ENCODE measurements at regions not wholly inside any gene's neighbourhood (a gene's known extent, or its start where the extent isn't known, plus 50 kb on each side); places are given as distances from the start of the nearest gene placed in this dataset.

DNA sequence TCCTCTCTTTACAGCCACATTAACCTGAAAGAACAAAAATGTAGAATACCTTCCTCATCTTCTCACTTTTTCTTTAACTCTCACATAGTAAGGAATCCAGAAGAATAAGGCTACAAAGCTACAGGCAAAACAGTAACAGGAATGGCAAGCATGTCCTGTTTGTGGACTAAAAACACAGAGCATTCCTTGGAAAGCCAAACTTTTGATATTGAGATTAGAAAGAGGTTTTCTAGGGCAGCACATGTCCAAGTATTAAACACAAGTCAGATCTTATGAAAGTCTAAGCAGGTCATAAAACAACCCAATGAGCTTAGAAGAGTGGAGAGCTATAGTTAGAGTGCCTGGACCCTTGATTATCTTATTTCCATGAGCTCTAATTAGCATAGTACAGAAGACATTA is 58.2 kb upstream of the FAM9C start:
- no peak overlapping the region for H4K8ac ChIP-seq (ENCODE audit: low read depth, low read length)
- H3K4ac ChIP-seq (ENCODE audit: low read depth, low read length), result no peak overlapping the region
- H2BK120ac ChIP-seq (ENCODE audit: low read depth, low read length), result no peak overlapping the region
- no peak overlapping the region for H3K4me3 ChIP-seq (ENCODE audit: low read length)
- no peak for DNase-seq
- no peaks in the 10 kb centered on the region for H3K79me1 ChIP-seq (ENCODE audit: low read length)
- H3K4me1 ChIP-seq (ENCODE audit: control insufficient read depth, low read depth, low read length), result no peaks in the 10 kb centered on the region
- no peak overlapping the region for H2BK15ac ChIP-seq (replicated peaks; ENCODE audit: low read depth)
- no peak overlapping the region for H2AK5ac ChIP-seq (ENCODE audit: low read length)
- H3K36me3 ChIP-seq (ENCODE audit: control insufficient read depth, insufficient read depth, low read length), result no peaks in the 10 kb centered on the region
- no peak overlapping the region for H3K4me2 ChIP-seq (ENCODE audit: low read length)
- no peak overlapping the region for H3K9ac ChIP-seq (ENCODE audit: low read length)
- no peaks in the 10 kb centered on the region for H3K79me2 ChIP-seq (ENCODE audit: control insufficient read depth, insufficient read depth, low read length)
- no peak overlapping the region for H4K5ac ChIP-seq (ENCODE audit: low read length)
- H3K18ac ChIP-seq (ENCODE audit: low read length), result no peak overlapping the region
- H3K27ac ChIP-seq (ENCODE audit: low read depth, low read length), result no peak overlapping the region
- no peak overlapping the region for H2BK5ac ChIP-seq (ENCODE audit: low read length)
- H3K23ac ChIP-seq (ENCODE audit: low read length), result no peak overlapping the region
- H3K27me3 ChIP-seq (ENCODE audit: insufficient read depth, low read length, poor library complexity), result no peaks in the 10 kb centered on the region
- no peak overlapping the region for H3K56ac ChIP-seq (ENCODE audit: low read length)

DNA sequence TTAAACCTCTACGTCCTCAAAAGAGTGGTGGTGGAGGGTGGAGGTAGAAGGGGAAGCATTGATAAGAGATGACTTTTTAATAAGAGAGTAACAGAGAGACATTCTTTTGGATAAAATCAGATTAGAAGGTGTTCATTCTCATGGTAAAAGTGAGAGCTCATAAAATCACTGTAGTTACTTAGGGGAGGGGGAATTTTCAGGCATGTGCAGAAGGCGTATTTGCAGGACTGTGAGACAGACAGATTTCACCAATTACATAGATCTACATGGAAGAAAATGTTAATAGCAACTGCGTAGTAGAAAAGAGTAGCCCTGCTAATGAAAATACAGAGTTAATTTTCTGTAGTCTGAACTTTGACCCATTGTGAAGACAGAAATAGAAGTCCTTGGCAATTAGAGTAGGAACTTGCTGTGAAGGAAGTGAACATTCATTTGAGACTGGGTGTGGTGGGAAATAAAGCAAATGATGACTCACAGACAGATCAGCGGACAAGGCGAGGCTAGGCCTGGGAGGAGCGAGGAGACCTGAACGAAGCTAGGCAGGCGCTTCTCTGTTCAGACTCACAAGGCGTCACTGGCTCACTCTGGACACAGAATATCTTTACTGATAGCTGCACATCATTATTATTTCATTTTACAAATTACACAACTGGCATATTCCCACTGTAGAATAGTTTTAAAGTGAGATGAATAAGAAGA is 57.2 kb upstream of the FAM9C start:
- Histone ChIP-seq H3K9ac (ENCODE audit: low read length) (no peak overlapping the region), H3K4me1 (ENCODE audit: control insufficient read depth, low read depth, low read length) (no peaks in the 10 kb centered on the region), H3K4ac (ENCODE audit: low read depth, low read length) (no peak overlapping the region), H2BK120ac (ENCODE audit: low read depth, low read length) (no peak overlapping the region), H3K18ac (ENCODE audit: low read length) (no peak overlapping the region), H2BK5ac (ENCODE audit: low read length) (no peak overlapping the region), H3K27ac (ENCODE audit: low read depth, low read length) (no peak overlapping the region), H3K56ac (ENCODE audit: low read length) (no peak overlapping the region), H3K36me3 (ENCODE audit: control insufficient read depth, insufficient read depth, low read length) (no peaks in the 10 kb centered on the region), H3K27me3 (ENCODE audit: insufficient read depth, low read length, poor library complexity) (no peaks in the 10 kb centered on the region), H4K5ac (ENCODE audit: low read length) (no peak overlapping the region), H3K23ac (ENCODE audit: low read length) (no peak overlapping the region), H3K79me2 (ENCODE audit: control insufficient read depth, insufficient read depth, low read length) (no peaks in the 10 kb centered on the region), H3K4me2 (ENCODE audit: low read length) (no peak overlapping the region), H2AK5ac (ENCODE audit: low read length) (no peak overlapping the region), H3K79me1 (ENCODE audit: low read length) (no peaks in the 10 kb centered on the region), H4K8ac (ENCODE audit: low read depth, low read length) (no peak overlapping the region), H2BK15ac (replicated peaks; ENCODE audit: low read depth) (no peak overlapping the region), H3K4me3 (ENCODE audit: low read length) (no peak overlapping the region)
- no peak for DNase-seq
- no CpG with 5 or more reads among the region's 9 CpGs for WGBS (ENCODE audit: extremely low coverage, insufficient coverage, low lambda C conversion rate)

DNA sequence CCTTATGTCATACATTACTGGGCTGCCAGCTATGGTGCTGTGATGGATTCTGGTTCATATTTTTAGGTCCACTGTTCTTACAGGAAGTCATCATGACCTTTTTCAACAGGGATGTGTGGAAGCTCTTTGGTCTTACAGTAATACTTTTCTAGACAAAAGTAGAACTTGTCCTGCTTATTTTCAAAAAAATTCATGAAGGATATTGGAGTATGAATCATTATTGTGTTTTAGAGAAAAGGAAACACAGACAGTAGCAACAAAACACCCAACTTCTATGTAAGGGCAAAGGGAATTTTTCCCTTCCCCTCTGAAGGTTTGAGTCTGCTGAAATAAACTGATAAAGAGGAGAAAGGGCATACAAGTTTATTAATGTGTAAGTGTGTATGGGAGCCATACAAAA is 54.7 kb upstream of the FAM9C start:
- Histone ChIP-seq H4K8ac (ENCODE audit: low read depth, low read length) (no peak overlapping the region), H3K27ac (ENCODE audit: low read depth, low read length) (no peak overlapping the region), H3K56ac (ENCODE audit: low read length) (no peak overlapping the region), H3K79me2 (ENCODE audit: control insufficient read depth, insufficient read depth, low read length) (no peaks in the 10 kb centered on the region), H4K5ac (ENCODE audit: low read length) (no peak overlapping the region), H2BK120ac (ENCODE audit: low read depth, low read length) (no peak overlapping the region), H2BK5ac (ENCODE audit: low read length) (no peak overlapping the region), H3K79me1 (ENCODE audit: low read length) (no peaks in the 10 kb centered on the region), H3K36me3 (ENCODE audit: control insufficient read depth, insufficient read depth, low read length) (no peaks in the 10 kb centered on the region), H3K9ac (ENCODE audit: low read length) (no peak overlapping the region), H3K27me3 (ENCODE audit: insufficient read depth, low read length, poor library complexity) (no peaks in the 10 kb centered on the region), H3K4me2 (ENCODE audit: low read length) (no peak overlapping the region), H3K4me3 (ENCODE audit: low read length) (no peak overlapping the region), H2AK5ac (ENCODE audit: low read length) (no peak overlapping the region), H3K4me1 (ENCODE audit: control insufficient read depth, low read depth, low read length) (no peaks in the 10 kb centered on the region), H3K18ac (ENCODE audit: low read length) (no peak overlapping the region), H3K23ac (ENCODE audit: low read length) (no peak overlapping the region), H3K4ac (ENCODE audit: low read depth, low read length) (no peak overlapping the region), H2BK15ac (replicated peaks; ENCODE audit: low read depth) (no peak overlapping the region)
- DNase-seq, result no peak

DNA sequence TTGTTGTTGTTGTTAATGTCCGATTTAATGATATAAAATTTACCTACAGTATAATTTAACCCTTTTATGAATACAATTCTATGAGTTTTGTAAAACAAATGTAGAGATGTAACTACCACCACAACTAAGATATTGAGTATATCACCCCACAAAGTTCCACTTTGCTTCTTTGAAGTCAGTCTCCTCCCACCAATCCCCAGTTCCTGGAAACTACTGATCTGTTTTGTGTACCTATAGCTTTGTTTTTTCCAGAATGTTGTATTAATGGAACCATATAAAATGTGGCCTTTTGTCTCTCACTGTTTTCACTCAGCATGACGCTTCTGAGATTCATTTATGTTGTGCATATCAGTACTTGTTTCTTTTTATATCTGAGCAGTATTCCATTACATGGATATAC is 52.3 kb upstream of the FAM9C start:
- no CpG with 5 or more reads among the region's 2 CpGs for WGBS (ENCODE audit: extremely low coverage, insufficient coverage, low lambda C conversion rate)
- H3K36me3 ChIP-seq (ENCODE audit: control insufficient read depth, insufficient read depth, low read length), result no peaks in the 10 kb centered on the region
- H3K79me2 ChIP-seq (ENCODE audit: control insufficient read depth, insufficient read depth, low read length), result no peaks in the 10 kb centered on the region

DNA sequence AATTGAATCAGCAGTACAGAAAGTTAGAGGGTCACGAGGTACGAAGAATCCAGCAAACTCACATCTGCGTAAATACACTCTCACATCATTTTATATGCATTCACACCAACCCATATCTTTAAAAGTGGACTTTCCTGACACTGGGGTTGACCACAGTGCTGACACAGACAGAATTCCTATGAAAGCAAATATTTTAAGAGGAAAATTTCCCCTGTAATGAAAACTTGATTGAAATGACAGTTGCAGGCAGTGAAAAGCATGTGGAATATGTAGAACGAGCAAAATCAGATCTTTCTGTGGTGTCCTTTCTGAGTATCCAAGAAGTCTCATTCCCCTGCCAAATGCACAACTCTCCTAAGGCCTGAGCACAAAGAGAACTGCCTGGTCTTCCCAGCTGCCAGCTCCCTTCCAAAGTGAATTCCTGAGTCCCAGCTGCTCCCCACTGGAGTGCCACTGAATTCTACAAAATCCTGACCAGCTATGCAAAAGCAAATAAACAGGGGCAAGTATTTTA is 50.5 kb upstream of the FAM9C start:
- Histone ChIP-seq H3K23ac (ENCODE audit: low read length) (no peak overlapping the region), H2BK5ac (ENCODE audit: low read length) (no peak overlapping the region), H3K4ac (ENCODE audit: low read depth, low read length) (no peak overlapping the region), H2AK5ac (ENCODE audit: low read length) (no peak overlapping the region), H3K4me2 (ENCODE audit: low read length) (no peak overlapping the region), H3K79me2 (ENCODE audit: control insufficient read depth, insufficient read depth, low read length) (no peaks in the 10 kb centered on the region), H2BK15ac (replicated peaks; ENCODE audit: low read depth) (no peak overlapping the region), H3K36me3 (ENCODE audit: control insufficient read depth, insufficient read depth, low read length) (no peaks in the 10 kb centered on the region), H3K27me3 (ENCODE audit: insufficient read depth, low read length, poor library complexity) (no peaks in the 10 kb centered on the region), H4K8ac (ENCODE audit: low read depth, low read length) (no peak overlapping the region), H3K4me1 (ENCODE audit: control insufficient read depth, low read depth, low read length) (no peaks in the 10 kb centered on the region), H3K18ac (ENCODE audit: low read length) (no peak overlapping the region), H3K79me1 (ENCODE audit: low read length) (no peaks in the 10 kb centered on the region), H3K9ac (ENCODE audit: low read length) (no peak overlapping the region), H2BK120ac (ENCODE audit: low read depth, low read length) (no peak overlapping the region), H3K4me3 (ENCODE audit: low read length) (no peak overlapping the region), H4K5ac (ENCODE audit: low read length) (no peak overlapping the region), H3K56ac (ENCODE audit: low read length) (no peak overlapping the region), H3K27ac (ENCODE audit: low read depth, low read length) (no peak overlapping the region)
- WGBS (ENCODE audit: extremely low coverage, insufficient coverage, low lambda C conversion rate), result no CpG with 5 or more reads among the region's 4 CpGs
- DNase-seq, result no peak

More for the DNA sequence above, 52.3 kb upstream of the FAM9C start:
- H3K27ac ChIP-seq (ENCODE audit: low read depth, low read length), result no peak overlapping the region
- no peak overlapping the region for H3K23ac ChIP-seq (ENCODE audit: low read length)
- DNase-seq, result no peak
- H2BK5ac ChIP-seq (ENCODE audit: low read length), result no peak overlapping the region
- H3K27me3 ChIP-seq (ENCODE audit: insufficient read depth, low read length, poor library complexity), result no peaks in the 10 kb centered on the region
- no peaks in the 10 kb centered on the region for H3K4me1 ChIP-seq (ENCODE audit: control insufficient read depth, low read depth, low read length)
- no peak overlapping the region for H4K5ac ChIP-seq (ENCODE audit: low read length)
- H3K4ac ChIP-seq (ENCODE audit: low read depth, low read length), result no peak overlapping the region
- no peak overlapping the region for H2BK120ac ChIP-seq (ENCODE audit: low read depth, low read length)
- H2AK5ac ChIP-seq (ENCODE audit: low read length), result no peak overlapping the region
- H3K79me1 ChIP-seq (ENCODE audit: low read length), result no peaks in the 10 kb centered on the region
- no peak overlapping the region for H3K4me2 ChIP-seq (ENCODE audit: low read length)
- no peak overlapping the region for H3K9ac ChIP-seq (ENCODE audit: low read length)
- no peak overlapping the region for H3K18ac ChIP-seq (ENCODE audit: low read length)
- H3K4me3 ChIP-seq (ENCODE audit: low read length), result no peak overlapping the region
- no peak overlapping the region for H4K8ac ChIP-seq (ENCODE audit: low read depth, low read length)
- H3K56ac ChIP-seq (ENCODE audit: low read length), result no peak overlapping the region
- no peak overlapping the region for H2BK15ac ChIP-seq (replicated peaks; ENCODE audit: low read depth)

DNA sequence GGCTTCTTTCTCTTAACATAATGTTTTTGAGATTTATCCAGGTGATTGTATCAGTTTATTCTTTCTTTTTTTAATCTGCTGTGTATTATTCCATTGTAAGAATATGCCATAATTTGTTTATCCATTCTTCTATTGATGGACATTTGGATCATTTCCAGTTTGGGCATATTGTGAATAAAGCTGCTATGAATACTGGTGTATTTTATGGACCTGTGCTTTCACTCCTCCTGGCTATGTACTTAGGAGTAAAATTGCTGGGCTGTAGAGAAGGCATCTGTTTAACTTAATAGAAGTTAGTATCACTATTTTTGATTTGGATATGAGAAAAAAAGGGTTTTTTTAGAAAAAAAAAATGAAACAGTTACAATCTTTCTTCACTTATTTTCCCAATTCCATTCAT is 50.0 kb upstream of the FAM9C start:
- Histone ChIP-seq H2BK15ac (replicated peaks; ENCODE audit: low read depth) (no peak overlapping the region), H3K4me3 (ENCODE audit: low read length) (no peak overlapping the region), H3K56ac (ENCODE audit: low read length) (no peak overlapping the region), H3K79me1 (ENCODE audit: low read length) (no peaks in the 10 kb centered on the region), H3K36me3 (ENCODE audit: control insufficient read depth, insufficient read depth, low read length) (no peaks in the 10 kb centered on the region), H2BK5ac (ENCODE audit: low read length) (no peak overlapping the region), H3K18ac (ENCODE audit: low read length) (no peak overlapping the region), H3K4ac (ENCODE audit: low read depth, low read length) (no peak overlapping the region), H3K9ac (ENCODE audit: low read length) (no peak overlapping the region), H3K27me3 (ENCODE audit: insufficient read depth, low read length, poor library complexity) (no peaks in the 10 kb centered on the region), H3K4me2 (ENCODE audit: low read length) (no peak overlapping the region), H4K5ac (ENCODE audit: low read length) (no peak overlapping the region), H4K8ac (ENCODE audit: low read depth, low read length) (no peak overlapping the region), H3K4me1 (ENCODE audit: control insufficient read depth, low read depth, low read length) (no peaks in the 10 kb centered on the region), H2BK120ac (ENCODE audit: low read depth, low read length) (no peak overlapping the region), H3K79me2 (ENCODE audit: control insufficient read depth, insufficient read depth, low read length) (no peaks in the 10 kb centered on the region), H3K27ac (ENCODE audit: low read depth, low read length) (no peak overlapping the region), H3K23ac (ENCODE audit: low read length) (no peak overlapping the region), H2AK5ac (ENCODE audit: low read length) (no peak overlapping the region)
- no peak for DNase-seq
